GM12878 (cell line): ENCODE measurements at regions not wholly inside any gene's neighbourhood (a gene's known extent, or its start where the extent isn't known, plus 50 kb on each side); places are given as distances from the start of the nearest gene placed in this dataset.

Experiments
- ATAC-seq: fragments of 200-7000 bp; cut with Tn5 transposase; 3 replicates; pipeline ENCODE4 v1.9.1; 2020; ENCODE audit warnings: mild to moderate bottlenecking, moderate library complexity
- BruUV-seq: library from RNA; stranded (reverse); fragments of 400-500 nt; replicated peaks from 2 replicates; lab custom pipeline; 2021; lab: Mats Ljungman, UMichigan
- CTCF ChIA-PET: fragments of 300-600 bp; sonication (Branson Sonifier 250); formaldehyde crosslinking; extraction: SDS; loops from one replicate; lab custom pipeline; 2021; ENCODE audit warnings: inconsistent platforms; lab: Yijun Ruan, JAX
- POLR2A ChIA-PET: fragments of 350-600 bp; formaldehyde crosslinking; extraction: SDS; loops from one replicate; lab custom pipeline; 2021; ENCODE audit warnings: inconsistent platforms; lab: Charles Lee
- RAD21 ChIA-PET: fragments of 300-600 bp; sonication (Branson Sonifier 250); formaldehyde crosslinking; loops from one replicate; lab custom pipeline; 2023; ENCODE audit warnings: antibody characterized with exemption; ENCODE audit not compliant: unreplicated experiment; lab: Charles Lee
- SMC1A ChIA-PET: fragments of 300-600 bp; sonication (Branson Sonifier 250); formaldehyde crosslinking; loops from one replicate; lab custom pipeline; 2023; ENCODE audit not compliant: unreplicated experiment, uncharacterized antibody; lab: Charles Lee
- DNase-seq: peaks from one replicate; pipeline ENCODE4 v3.0.0-alpha.2; 2011; ENCODE audit warnings: low read depth, low spot score
- FAIRE-seq: peaks from 3 replicates; lab custom pipeline; 2011; peaks lifted over from hg19 to GRCh38; lab: Jason Lieb, UNC
- H2AFZ ChIP-seq: 2 replicates; pipeline ENCODE4 v1.6.0; 2011; ENCODE audit warnings: low read depth, low read length, control low read depth; ENCODE audit not compliant: control insufficient read depth
- H3K27ac ChIP-seq: 2 replicates; pipeline ENCODE4 v1.5.1; 2011; ENCODE audit warnings: control low read depth; ENCODE audit not compliant: control insufficient read depth, insufficient read depth
- H3K27me3 ChIP-seq, 2 experiments: replicated peaks in 1 of 2; 2 replicates each; pipeline versions ENCODE4 v1.6.0 to v1.6.1; 2011; ENCODE audit warnings: low read length in 1 of 2; ENCODE audit not compliant: control insufficient read depth in 2 of 2, insufficient read depth in 2 of 2
- H3K36me3 ChIP-seq, 2 experiments: 2 replicates each; pipeline ENCODE4 v1.5.1; 2011; ENCODE audit warnings: low read length in 1 of 2; ENCODE audit not compliant: control insufficient read depth in 2 of 2, insufficient read depth in 2 of 2
- H3K4me1 ChIP-seq: 2 replicates; pipeline ENCODE4 v1.6.1; 2011; ENCODE audit warnings: mild to moderate bottlenecking, low read length, moderate library complexity, mixed read lengths; ENCODE audit not compliant: control insufficient read depth, insufficient read depth
- H3K4me2 ChIP-seq: 2 replicates; pipeline ENCODE4 v1.6.0; 2011; ENCODE audit warnings: control low read depth; ENCODE audit not compliant: control insufficient read depth, insufficient read depth
- H3K4me3 ChIP-seq: fragments of 200-600 bp; sonication (generic); 2 replicates; pipeline ENCODE4 v1.5.1; 2016
- H3K79me2 ChIP-seq: 2 replicates; pipeline ENCODE4 v1.6.0; 2011; ENCODE audit warnings: low read length; ENCODE audit not compliant: control insufficient read depth, insufficient read depth
- H3K9ac ChIP-seq: 2 replicates; pipeline ENCODE4 v1.8.0; 2011; ENCODE audit warnings: low read length, control low read depth, mixed read lengths; ENCODE audit not compliant: control insufficient read depth, insufficient read depth
- H3K9me3 ChIP-seq: replicated peaks from 3 replicates; pipeline ENCODE4 v1.5.1; 2011; ENCODE audit warnings: mild to moderate bottlenecking, low read length; ENCODE audit not compliant: control insufficient read depth, insufficient read depth
- H4K20me1 ChIP-seq: 2 replicates; pipeline ENCODE4 v1.6.0; 2011; ENCODE audit not compliant: control insufficient read depth, insufficient read depth
- EZH2 ChIP-seq: IDR thresholded peaks from 2 replicates; pipeline ENCODE4 v1.6.1; 2012; ENCODE audit warnings: low read depth, mild to moderate bottlenecking, control low read depth, inconsistent platforms, low read length, borderline replicate concordance; ENCODE audit not compliant: control insufficient read depth
- JUNB ChIP-seq: IDR thresholded peaks from 2 replicates; pipeline ENCODE4 v1.6.1; 2016; ENCODE audit warnings: antibody characterized with exemption, mild to moderate bottlenecking
- MEF2A ChIP-seq: IDR thresholded peaks from 2 replicates; pipeline ENCODE4 v1.6.1; 2011; ENCODE audit warnings: low read depth, mild to moderate bottlenecking, low read length, moderate library complexity; ENCODE audit not compliant: insufficient read depth
- MEF2B ChIP-seq: fragments of 450-650 bp; IDR thresholded peaks from 2 replicates; pipeline ENCODE4 v1.6.1; 2018; ENCODE audit warnings: mild to moderate bottlenecking, moderate library complexity; ENCODE audit not compliant: partially characterized antibody, poor library complexity, severe bottlenecking
- MTA2 ChIP-seq: fragments of 450-650 bp; IDR thresholded peaks from 2 replicates; pipeline ENCODE4 v1.6.1; 2016; ENCODE audit warnings: low read depth, mild to moderate bottlenecking, moderate library complexity
- NFIC ChIP-seq: IDR thresholded peaks from 2 replicates; pipeline ENCODE4 v1.6.1; 2012; ENCODE audit warnings: low read depth, mild to moderate bottlenecking, inconsistent platforms, low read length, moderate library complexity
- in situ Hi-C: fragments of 300-500 bp; cut with MboI; formaldehyde crosslinking; loops from 9 replicates; pipeline ENCODE4 v1.14.3; 2018; ENCODE audit warnings: mixed read lengths
- intact Hi-C: fragments of 100-400 bp; cut with micrococcal nuclease; formaldehyde crosslinking; loops from one replicate; pipeline ENCODE4 v1.14.2; 2022; ENCODE audit not compliant: unreplicated experiment
- TF ChIP-seq, protein P1 (sequence below): IDR thresholded peaks from 2 replicates; pipeline ENCODE4 v1.6.1; 2011; ENCODE audit warnings: low read depth, mild to moderate bottlenecking, low read length, moderate library complexity, borderline replicate concordance; ENCODE audit errors: extremely low read depth
- TF ChIP-seq, protein P2 (sequence below): IDR thresholded peaks from 2 replicates; pipeline ENCODE4 v1.6.1; 2012; ENCODE audit warnings: low read length, inconsistent platforms

DNA sequence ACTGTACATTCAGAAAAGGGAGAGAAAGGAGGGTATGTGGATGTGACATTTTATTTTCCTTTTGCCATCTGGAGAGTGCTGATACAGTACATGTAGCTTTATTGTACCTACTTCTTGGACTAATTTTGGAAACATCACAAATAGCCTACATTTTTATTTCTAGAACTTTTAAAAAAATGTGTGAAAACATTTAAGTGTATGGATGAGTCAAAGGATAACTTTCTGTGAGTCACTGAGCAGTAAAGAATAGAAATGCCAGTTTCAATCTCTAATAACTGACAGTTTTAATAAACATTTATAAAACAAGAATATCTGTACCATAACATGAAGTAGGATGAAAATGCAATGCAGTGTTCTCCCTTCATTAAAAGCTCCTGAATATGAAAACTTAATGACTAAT is 374.4 kb upstream of the NWD2 start:
- CTCF ChIA-PET, result interaction anchor here (1.0 to 1.3 kb wide), 3 partner anchors 31 to 471 kb away, joined by 3 to 4 read pairs (median 3); no protein-coding TSS in a partner anchor
- no peak overlapping the region for H2AFZ ChIP-seq
- no peaks in the 10 kb centered on the region for H3K36me3 ChIP-seq
- H3K4me1 ChIP-seq, result no peaks in the 10 kb centered on the region
- no peak overlapping the region; the same call in 1 of the 2 replicates for H3K4me2 ChIP-seq
- no peak for FAIRE-seq
- BruUV-seq, result no TSS peak
- H3K9ac ChIP-seq, result no peak overlapping the region
- H3K9me3 ChIP-seq, result no peaks in the 10 kb centered on the region
- no peak overlapping the region for H3K4me3 ChIP-seq
- H3K27me3 ChIP-seq, result no peaks in the 10 kb centered on the region
- no peaks in the 10 kb centered on the region for H4K20me1 ChIP-seq
- H3K27ac ChIP-seq, result no peak overlapping the region
- SMC1A ChIA-PET, result interaction anchor here (0.6 to 1.4 kb wide), 10 partner anchors 15 to 100 kb away, joined by 3 to 5 read pairs (median 3); no protein-coding TSS in a partner anchor
- no peaks in the 10 kb centered on the region for H3K79me2 ChIP-seq
- RAD21 ChIA-PET, result interaction anchor here (0.6 to 0.8 kb wide), 2 partner anchors 15 to 133 kb away, joined by 3 read pairs; no protein-coding TSS in a partner anchor
- in situ Hi-C loops, result no loop called here
- TF ChIP-seq MEF2A (peak; percentile 92), NFIC (peak; percentile 77), EZH2 (no peak), MTA2 (peak; percentile 13; the same call in 1 of the 2 replicates), JUNB (peak; percentile 75), MEF2B (peak; percentile 67)
- TF ChIP-seq, protein P1, sequence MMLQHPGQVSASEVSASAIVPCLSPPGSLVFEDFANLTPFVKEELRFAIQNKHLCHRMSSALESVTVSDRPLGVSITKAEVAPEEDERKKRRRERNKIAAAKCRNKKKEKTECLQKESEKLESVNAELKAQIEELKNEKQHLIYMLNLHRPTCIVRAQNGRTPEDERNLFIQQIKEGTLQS, result no peak
- TF ChIP-seq, protein P2, sequence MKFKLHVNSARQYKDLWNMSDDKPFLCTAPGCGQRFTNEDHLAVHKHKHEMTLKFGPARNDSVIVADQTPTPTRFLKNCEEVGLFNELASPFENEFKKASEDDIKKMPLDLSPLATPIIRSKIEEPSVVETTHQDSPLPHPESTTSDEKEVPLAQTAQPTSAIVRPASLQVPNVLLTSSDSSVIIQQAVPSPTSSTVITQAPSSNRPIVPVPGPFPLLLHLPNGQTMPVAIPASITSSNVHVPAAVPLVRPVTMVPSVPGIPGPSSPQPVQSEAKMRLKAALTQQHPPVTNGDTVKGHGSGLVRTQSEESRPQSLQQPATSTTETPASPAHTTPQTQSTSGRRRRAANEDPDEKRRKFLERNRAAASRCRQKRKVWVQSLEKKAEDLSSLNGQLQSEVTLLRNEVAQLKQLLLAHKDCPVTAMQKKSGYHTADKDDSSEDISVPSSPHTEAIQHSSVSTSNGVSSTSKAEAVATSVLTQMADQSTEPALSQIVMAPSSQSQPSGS, result peak; percentile 65; the same call in 1 of the 2 replicates
- POLR2A ChIA-PET, result no interaction called here
- peak; percentile 60 for ATAC-seq
- intact Hi-C loops, result no loop called here
- no peak for DNase-seq
